Neural progenitor cell (in vitro differentiated cells): ENCODE measurements at regions not wholly inside any gene's neighbourhood (a gene's known extent, or its start where the extent isn't known, plus 50 kb on each side); places are given as distances from the start of the nearest gene placed in this dataset.

Source experiments
- CTCF ChIP-seq: fragments of 200-600 bp; sonication (generic); IDR thresholded peaks from 2 replicates; pipeline ENCODE4 v1.5.1; 2017; ENCODE audit warnings: antibody characterized with exemption, mild to moderate bottlenecking
- EZH2 ChIP-seq: fragments of 200-600 bp; sonication (generic); IDR thresholded peaks from 2 replicates; pipeline ENCODE4 v1.6.1; 2017; ENCODE audit warnings: antibody characterized with exemption, mild to moderate bottlenecking, moderate library complexity

DNA sequence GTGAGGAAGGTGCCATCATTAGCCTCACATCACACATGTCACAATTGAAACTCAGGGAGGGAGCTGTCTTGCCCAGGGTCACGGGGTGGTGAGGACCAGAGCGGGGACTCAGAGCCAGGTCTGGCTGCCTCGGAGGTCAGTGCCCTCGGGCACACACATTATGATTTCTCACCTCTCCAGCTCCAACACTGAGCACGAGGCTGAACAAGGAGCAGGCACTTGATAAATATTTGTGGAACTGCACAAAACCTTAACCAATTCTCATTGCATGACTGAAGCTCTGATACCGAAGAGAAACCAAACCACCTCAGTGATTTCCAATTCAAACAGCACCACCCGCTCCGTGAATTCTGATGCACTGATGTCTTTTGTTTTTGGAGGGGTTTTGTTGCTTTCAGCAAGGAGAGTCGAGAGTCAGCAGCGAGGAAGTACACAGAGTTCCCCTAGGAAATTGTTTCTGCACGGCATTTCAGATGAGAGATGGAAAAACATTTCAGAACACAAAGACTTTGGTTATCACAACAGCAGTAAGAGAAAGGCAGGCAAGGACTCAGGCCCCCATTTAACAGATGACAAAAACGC, 55.3 kb upstream of the ZMIZ1 start:
- TF ChIP-seq CTCF (no peak), EZH2 (no peak)
